A673 (cell line): ENCODE measurements at regions not wholly inside any gene's neighbourhood (a gene's known extent, or its start where the extent isn't known, plus 50 kb on each side); places are given as distances from the start of the nearest gene placed in this dataset.

Experiments
- EZH2 ChIP-seq: fragments of 200-600 bp; sonication (generic); IDR thresholded peaks from 2 replicates; pipeline ENCODE4 v1.6.1; 2017; ENCODE audit warnings: borderline replicate concordance, low read depth, mild to moderate bottlenecking, mixed read lengths, antibody characterized with exemption, low read length; ENCODE audit not compliant: poor library complexity, severe bottlenecking
- TF ChIP-seq, protein P1 (sequence below): fragments of 300-800, 200-600 bp; sonication (generic); conservative IDR thresholded peaks from 2 replicates; pipeline ENCODE4 v1.5.1; 2017; ENCODE audit warnings: low read depth, mild to moderate bottlenecking, antibody characterized with exemption, low read length, moderate library complexity, mixed read lengths

DNA sequence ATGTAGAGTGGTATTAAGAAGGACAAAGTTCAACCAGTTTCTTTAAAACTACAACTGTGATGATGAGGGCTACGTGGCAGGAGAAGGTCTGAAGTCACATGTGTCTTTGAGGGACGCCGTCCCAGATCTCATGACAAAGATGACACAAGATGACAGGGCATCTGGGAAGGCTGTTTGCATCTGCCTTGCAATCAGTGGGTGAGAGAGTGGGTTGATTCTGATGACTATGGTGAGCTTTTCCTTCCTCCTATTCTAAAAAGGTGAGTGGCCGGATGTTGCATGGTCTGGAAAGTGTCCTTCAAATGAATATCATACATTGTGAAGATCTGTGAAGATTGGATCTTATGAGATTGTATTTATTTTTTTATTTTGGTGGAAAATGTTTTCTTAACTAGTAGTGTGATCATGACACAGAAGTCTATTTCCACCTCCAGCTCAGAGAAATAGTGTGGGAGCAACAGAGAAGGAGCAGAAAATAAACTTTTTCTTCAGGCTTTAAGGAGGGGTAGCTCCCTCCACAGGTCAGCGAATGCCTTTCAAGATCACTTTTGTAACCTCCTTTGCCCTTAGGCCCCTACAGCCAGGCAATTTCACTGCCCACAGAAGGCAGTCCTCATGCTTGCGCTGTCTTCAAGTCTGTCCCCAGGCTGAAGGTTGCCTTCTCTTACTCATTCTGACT, 76.0 kb upstream of the ATF3 start:
- TF ChIP-seq, protein P1, sequence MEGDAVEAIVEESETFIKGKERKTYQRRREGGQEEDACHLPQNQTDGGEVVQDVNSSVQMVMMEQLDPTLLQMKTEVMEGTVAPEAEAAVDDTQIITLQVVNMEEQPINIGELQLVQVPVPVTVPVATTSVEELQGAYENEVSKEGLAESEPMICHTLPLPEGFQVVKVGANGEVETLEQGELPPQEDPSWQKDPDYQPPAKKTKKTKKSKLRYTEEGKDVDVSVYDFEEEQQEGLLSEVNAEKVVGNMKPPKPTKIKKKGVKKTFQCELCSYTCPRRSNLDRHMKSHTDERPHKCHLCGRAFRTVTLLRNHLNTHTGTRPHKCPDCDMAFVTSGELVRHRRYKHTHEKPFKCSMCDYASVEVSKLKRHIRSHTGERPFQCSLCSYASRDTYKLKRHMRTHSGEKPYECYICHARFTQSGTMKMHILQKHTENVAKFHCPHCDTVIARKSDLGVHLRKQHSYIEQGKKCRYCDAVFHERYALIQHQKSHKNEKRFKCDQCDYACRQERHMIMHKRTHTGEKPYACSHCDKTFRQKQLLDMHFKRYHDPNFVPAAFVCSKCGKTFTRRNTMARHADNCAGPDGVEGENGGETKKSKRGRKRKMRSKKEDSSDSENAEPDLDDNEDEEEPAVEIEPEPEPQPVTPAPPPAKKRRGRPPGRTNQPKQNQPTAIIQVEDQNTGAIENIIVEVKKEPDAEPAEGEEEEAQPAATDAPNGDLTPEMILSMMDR, result no peak
- TF ChIP-seq EZH2, result no peak
